GM23338 (cell line): ENCODE measurements at regions not wholly inside any gene's neighbourhood (a gene's known extent, or its start where the extent isn't known, plus 50 kb on each side); places are given as distances from the start of the nearest gene placed in this dataset.

Experiments
- ATAC-seq: fragments of 200-7000 bp; cut with Tn5 transposase; 3 replicates; pipeline ENCODE4 v1.9.1; 2020
- DNase-seq: peaks from one replicate; pipeline ENCODE4 v3.0.0-alpha.2; 2015; ENCODE audit warnings: low spot score
- H2AFZ ChIP-seq: fragments of 200-600 bp; sonication (generic); 2 replicates; pipeline ENCODE4 v1.8.0; 2016; ENCODE audit warnings: antibody characterized with exemption, mild to moderate bottlenecking, moderate library complexity
- H3F3A ChIP-seq: fragments of 200-600 bp; sonication (generic); replicated peaks from 2 replicates; pipeline ENCODE4 v1.8.0; 2017; ENCODE audit warnings: antibody characterized with exemption, mixed run types, low read depth
- H3K27ac ChIP-seq: fragments of 200-600 bp; sonication (generic); 2 replicates; pipeline ENCODE4 v1.6.1; 2016; ENCODE audit warnings: low read depth
- H3K27me3 ChIP-seq: fragments of 200-600 bp; sonication (generic); 2 replicates; pipeline ENCODE4 v1.8.0; 2016; ENCODE audit warnings: mild to moderate bottlenecking, mixed run types, moderate library complexity; ENCODE audit not compliant: insufficient read depth
- H3K36me3 ChIP-seq: fragments of 200-600 bp; sonication (generic); 2 replicates; pipeline ENCODE4 v1.8.0; 2016; ENCODE audit warnings: mild to moderate bottlenecking; ENCODE audit not compliant: insufficient read depth
- H3K4me1 ChIP-seq: fragments of 200-600 bp; sonication (generic); 2 replicates; pipeline ENCODE4 v1.8.0; 2016; ENCODE audit warnings: mild to moderate bottlenecking, moderate library complexity; ENCODE audit not compliant: insufficient read depth
- H3K4me2 ChIP-seq: fragments of 200-600 bp; sonication (generic); 2 replicates; pipeline ENCODE4 v1.7.1; 2017; ENCODE audit warnings: mixed run types
- H3K4me3 ChIP-seq: fragments of 200-600 bp; sonication (generic); 2 replicates; pipeline ENCODE4 v1.6.1; 2016; ENCODE audit warnings: mixed run types
- H3K79me2 ChIP-seq: fragments of 200-600 bp; sonication (generic); replicated peaks from 2 replicates; pipeline ENCODE4 v1.8.0; 2017; ENCODE audit warnings: mild to moderate bottlenecking; ENCODE audit not compliant: insufficient read depth
- H3K9me2 ChIP-seq: fragments of 200-600 bp; sonication (generic); 2 replicates; pipeline ENCODE4 v1.8.0; 2017; ENCODE audit not compliant: insufficient read depth
- H4K20me1 ChIP-seq: fragments of 200-600 bp; sonication (generic); replicated peaks from 2 replicates; pipeline ENCODE4 v1.8.0; 2017; ENCODE audit warnings: mild to moderate bottlenecking; ENCODE audit not compliant: insufficient read depth
- H3K27ac Mint-ChIP-seq: 2 replicates; pipeline ENCODE4 v1.8.0; 2020; ENCODE audit warnings: inconsistent platforms, mild to moderate bottlenecking, moderate library complexity, mixed read lengths
- H3K27me3 Mint-ChIP-seq: 3 replicates; pipeline ENCODE4 v1.8.0; 2022; ENCODE audit warnings: low read depth, mild to moderate bottlenecking, moderate library complexity, mixed read lengths, inconsistent platforms; ENCODE audit not compliant: insufficient read depth, poor library complexity
- H3K36me3 Mint-ChIP-seq: 3 replicates; pipeline ENCODE4 v1.8.0; 2021; ENCODE audit warnings: low read depth, mild to moderate bottlenecking, inconsistent platforms, moderate library complexity, mixed read lengths
- H3K4me1 Mint-ChIP-seq: 3 replicates; pipeline ENCODE4 v1.8.0; 2020; ENCODE audit warnings: mild to moderate bottlenecking, inconsistent platforms, mixed read lengths
- H3K4me3 Mint-ChIP-seq: 3 replicates; pipeline ENCODE4 v1.8.0; 2021; ENCODE audit warnings: moderate library complexity, mild to moderate bottlenecking, inconsistent platforms, mixed read lengths
- H3K9me3 Mint-ChIP-seq: 3 replicates; pipeline ENCODE4 v1.8.0; 2020; ENCODE audit warnings: moderate library complexity, mild to moderate bottlenecking, inconsistent platforms, mixed read lengths
- CTCF ChIP-seq, 2 experiments: fragments of 200-600 bp in 1 of 2; sonication (generic) in 1 of 2; conservative IDR thresholded peaks; 2 replicates each; pipeline versions ENCODE4 v1.5.1 to v1.6.1; 2016 to 2017; ENCODE audit warnings: antibody characterized with exemption in 2 of 2, low read depth in 2 of 2, mild to moderate bottlenecking in 2 of 2, moderate library complexity in 1 of 2
- ETS1 ChIP-seq: IDR thresholded peaks from 2 replicates; pipeline ENCODE4 v1.6.1; 2016; ENCODE audit warnings: antibody characterized with exemption
- EZH2 ChIP-seq: fragments of 200-600 bp; sonication (generic); IDR thresholded peaks from one replicate; pipeline ENCODE4 v1.8.0; 2017; ENCODE audit warnings: antibody characterized with exemption, mild to moderate bottlenecking, low read depth; ENCODE audit not compliant: unreplicated experiment
- JUNB ChIP-seq: IDR thresholded peaks from one replicate; pipeline ENCODE4 v1.6.1; 2016; ENCODE audit warnings: antibody characterized with exemption; ENCODE audit not compliant: unreplicated experiment
- NANOG ChIP-seq: IDR thresholded peaks from 2 replicates; pipeline ENCODE4 v1.6.1; 2016; ENCODE audit warnings: antibody characterized with exemption, borderline replicate concordance
- POLR2AphosphoS5 ChIP-seq: IDR thresholded peaks from 2 replicates; pipeline ENCODE4 v1.6.1; 2016; ENCODE audit warnings: antibody characterized with exemption, low read depth
- STAT1 ChIP-seq: IDR thresholded peaks from one replicate; pipeline ENCODE4 v1.6.1; 2016; ENCODE audit warnings: antibody characterized with exemption; ENCODE audit not compliant: unreplicated experiment
- ZNF114 ChIP-seq: fragments of 250-450 bp; sonication (Bioruptor Pico); IDR thresholded peaks from 2 replicates; pipeline ENCODE4 v1.5.0; 2020; ENCODE audit warnings: mild to moderate bottlenecking, moderate library complexity
- ZNF331 ChIP-seq: fragments of 250-450 bp; sonication (Bioruptor Pico); IDR thresholded peaks from 2 replicates; pipeline ENCODE4 v1.5.0; 2020; ENCODE audit warnings: low read depth, mild to moderate bottlenecking, moderate library complexity
- TF ChIP-seq, protein P1 (sequence below): IDR thresholded peaks from one replicate; pipeline ENCODE4 v1.6.1; 2018; ENCODE audit warnings: antibody characterized with exemption; ENCODE audit not compliant: unreplicated experiment

DNA sequence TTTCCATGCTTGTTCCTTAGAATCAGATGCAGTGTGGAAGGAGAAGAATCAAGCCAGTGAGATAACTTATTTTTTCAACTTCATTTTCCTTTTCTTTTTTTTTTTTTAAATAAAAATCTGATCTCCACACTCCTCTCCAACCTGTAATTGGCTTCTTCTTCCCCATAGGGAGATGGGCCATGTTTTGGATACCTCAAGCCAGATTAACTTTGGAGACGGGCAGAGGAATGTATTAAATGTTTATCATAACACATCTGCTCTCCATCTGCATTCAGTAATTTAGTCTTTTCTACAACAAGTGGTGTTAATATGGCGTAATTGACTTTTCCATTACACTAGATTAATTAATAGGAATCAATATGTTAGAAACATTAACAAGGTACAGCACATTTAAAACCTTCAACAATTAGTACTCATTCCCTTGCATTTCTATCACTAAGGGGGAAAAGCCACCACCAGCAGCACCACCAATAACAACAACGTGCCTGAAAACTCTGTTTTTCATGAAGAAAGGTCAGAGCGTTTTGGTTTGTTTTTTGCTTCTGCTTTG is 244.1 kb downstream of the MYCN start:
- TF ChIP-seq POLR2AphosphoS5 (no peak), JUNB (no peak), ZNF114 (no peak), CTCF (conservative IDR thresholded peaks at IDR 0.05; ENCODE audit: low read depth in 2 of 2) (no peak), ETS1 (no peak), ZNF331 (CRISPR knock-in tag) (no peak), EZH2 (no peak), NANOG (no peak)
- TF ChIP-seq, protein P1, sequence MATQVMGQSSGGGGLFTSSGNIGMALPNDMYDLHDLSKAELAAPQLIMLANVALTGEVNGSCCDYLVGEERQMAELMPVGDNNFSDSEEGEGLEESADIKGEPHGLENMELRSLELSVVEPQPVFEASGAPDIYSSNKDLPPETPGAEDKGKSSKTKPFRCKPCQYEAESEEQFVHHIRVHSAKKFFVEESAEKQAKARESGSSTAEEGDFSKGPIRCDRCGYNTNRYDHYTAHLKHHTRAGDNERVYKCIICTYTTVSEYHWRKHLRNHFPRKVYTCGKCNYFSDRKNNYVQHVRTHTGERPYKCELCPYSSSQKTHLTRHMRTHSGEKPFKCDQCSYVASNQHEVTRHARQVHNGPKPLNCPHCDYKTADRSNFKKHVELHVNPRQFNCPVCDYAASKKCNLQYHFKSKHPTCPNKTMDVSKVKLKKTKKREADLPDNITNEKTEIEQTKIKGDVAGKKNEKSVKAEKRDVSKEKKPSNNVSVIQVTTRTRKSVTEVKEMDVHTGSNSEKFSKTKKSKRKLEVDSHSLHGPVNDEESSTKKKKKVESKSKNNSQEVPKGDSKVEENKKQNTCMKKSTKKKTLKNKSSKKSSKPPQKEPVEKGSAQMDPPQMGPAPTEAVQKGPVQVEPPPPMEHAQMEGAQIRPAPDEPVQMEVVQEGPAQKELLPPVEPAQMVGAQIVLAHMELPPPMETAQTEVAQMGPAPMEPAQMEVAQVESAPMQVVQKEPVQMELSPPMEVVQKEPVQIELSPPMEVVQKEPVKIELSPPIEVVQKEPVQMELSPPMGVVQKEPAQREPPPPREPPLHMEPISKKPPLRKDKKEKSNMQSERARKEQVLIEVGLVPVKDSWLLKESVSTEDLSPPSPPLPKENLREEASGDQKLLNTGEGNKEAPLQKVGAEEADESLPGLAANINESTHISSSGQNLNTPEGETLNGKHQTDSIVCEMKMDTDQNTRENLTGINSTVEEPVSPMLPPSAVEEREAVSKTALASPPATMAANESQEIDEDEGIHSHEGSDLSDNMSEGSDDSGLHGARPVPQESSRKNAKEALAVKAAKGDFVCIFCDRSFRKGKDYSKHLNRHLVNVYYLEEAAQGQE, result no peak
- no peak overlapping the region for H3K4me3 ChIP-seq
- H3K4me1 Mint-ChIP-seq, result peaks cover 32% of the 10 kb centered on the region
- no peaks in the 10 kb centered on the region for H3K36me3 ChIP-seq
- H3K36me3 Mint-ChIP-seq, result no peaks in the 10 kb centered on the region; the same call in 2 of the 3 replicates
- DNase-seq (no peak), ATAC-seq (no peak)
- H3K9me3 Mint-ChIP-seq, result no peaks in the 10 kb centered on the region
- H3K4me2 ChIP-seq, result no peak overlapping the region
- H3F3A ChIP-seq, result no peaks in the 10 kb centered on the region
- no peaks in the 10 kb centered on the region for H3K79me2 ChIP-seq
- H3K27me3 Mint-ChIP-seq, result peaks cover 5% of the 10 kb centered on the region
- H3K27ac Mint-ChIP-seq, result peak overlapping the region; percentile 29; the same call in 1 of the 2 replicates
- no peaks in the 10 kb centered on the region for H4K20me1 ChIP-seq
- peaks cover 10% of the 10 kb centered on the region for H3K4me1 ChIP-seq
- H3K9me2 ChIP-seq, result 0 out of 2 replicates have a peak, but pooled peaks cover 6% of the 10 kb centered on the region
- H3K27me3 ChIP-seq, result no peaks in the 10 kb centered on the region
- H3K27ac ChIP-seq, result no peak overlapping the region
- H2AFZ ChIP-seq, result peak overlapping the region; percentile 78; the same call in 1 of the 2 replicates
- no peak overlapping the region for H3K4me3 Mint-ChIP-seq

DNA sequence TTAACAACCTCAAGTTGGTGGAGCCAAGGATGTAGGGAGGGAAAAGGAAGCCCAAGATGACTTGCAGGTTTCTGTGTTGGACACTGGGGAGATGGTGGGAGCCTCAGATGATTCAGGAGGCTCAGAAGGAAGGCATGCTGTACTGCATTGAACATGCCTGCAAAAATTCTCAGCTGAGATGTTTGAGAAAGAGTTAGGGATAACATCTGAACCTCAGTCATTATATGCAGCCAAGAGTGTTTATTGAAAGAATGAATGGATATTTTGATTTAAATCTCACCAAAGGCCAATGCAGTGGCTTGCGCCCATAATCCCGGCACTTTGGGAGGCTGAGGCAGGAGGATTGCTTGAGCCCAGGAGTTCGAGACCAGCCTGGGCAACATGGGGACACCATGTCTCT is 243.0 kb downstream of the MYCN start:
- Histone ChIP-seq H2AFZ (no peak overlapping the region), H3K4me3 (no peak overlapping the region), H3K79me2 (no peaks in the 10 kb centered on the region), H3K4me1 (peaks cover 10% of the 10 kb centered on the region), H3K36me3 (no peaks in the 10 kb centered on the region), H3K27ac (no peak overlapping the region), H3K4me2 (no peak overlapping the region), H3K9me2 (0 out of 2 replicates have a peak, but pooled peaks cover 6% of the 10 kb centered on the region), H3F3A (no peaks in the 10 kb centered on the region), H3K27me3 (no peaks in the 10 kb centered on the region), H4K20me1 (no peaks in the 10 kb centered on the region)
- Mint-ChIP-seq H3K36me3 (no peaks in the 10 kb centered on the region; the same call in 2 of the 3 replicates), H3K9me3 (no peaks in the 10 kb centered on the region), H3K4me1 (peaks cover 32% of the 10 kb centered on the region), H3K4me3 (no peak overlapping the region), H3K27me3 (peaks cover 6% of the 10 kb centered on the region), H3K27ac (no peak overlapping the region)
- DNase-seq, result no peak
- ATAC-seq, result no peak
- TF ChIP-seq POLR2AphosphoS5, result no peak
- TF ChIP-seq STAT1, result no peak
- TF ChIP-seq CTCF (conservative IDR thresholded peaks at IDR 0.05; ENCODE audit: low read depth in 2 of 2), result no peak
- no peak for TF ChIP-seq ZNF114
- TF ChIP-seq, protein P1, result no peak
